Neuronal stem cell (in vitro differentiated cells): ENCODE measurements at regions not wholly inside any gene's neighbourhood (a gene's known extent, or its start where the extent isn't known, plus 50 kb on each side); places are given as distances from the start of the nearest gene placed in this dataset.

Experiments used
- DNase-seq: peaks from one replicate; pipeline ENCODE4 v3.0.0-alpha.2; 2013; ENCODE audit warnings: low spot score
- H2AFZ ChIP-seq: one replicate; pipeline ENCODE4 v1.6.1; 2013; ENCODE audit warnings: mild to moderate bottlenecking, low read length, inconsistent platforms
- H2AK5ac ChIP-seq: 2 replicates; pipeline ENCODE4 v1.6.1; 2013; ENCODE audit warnings: low read depth, mild to moderate bottlenecking, inconsistent platforms, low read length, moderate library complexity, mixed read lengths
- H2BK120ac ChIP-seq: 2 replicates; pipeline ENCODE4 v1.6.1; 2013; ENCODE audit warnings: low read depth, mild to moderate bottlenecking, inconsistent platforms, low read length, moderate library complexity, mixed read lengths
- H2BK12ac ChIP-seq: one replicate; pipeline ENCODE4 v1.6.1; 2013; ENCODE audit warnings: low read length, inconsistent platforms
- H2BK15ac ChIP-seq: 2 replicates; pipeline ENCODE4 v1.6.1; 2013; ENCODE audit warnings: mild to moderate bottlenecking, low read length, inconsistent platforms, mixed read lengths
- H2BK5ac ChIP-seq: one replicate; pipeline ENCODE4 v1.6.1; 2013; ENCODE audit warnings: inconsistent platforms, mild to moderate bottlenecking, low read length, moderate library complexity
- H3K14ac ChIP-seq: one replicate; pipeline ENCODE4 v1.6.1; 2013; ENCODE audit warnings: low read length, inconsistent platforms
- H3K18ac ChIP-seq: 2 replicates; pipeline ENCODE4 v1.6.1; 2013; ENCODE audit warnings: low read length, inconsistent platforms
- H3K23ac ChIP-seq: 2 replicates; pipeline ENCODE4 v1.6.1; 2013; ENCODE audit warnings: low read depth, mild to moderate bottlenecking, mixed read lengths, low read length, inconsistent platforms; ENCODE audit not compliant: poor library complexity
- H3K27ac ChIP-seq: replicated peaks from 3 replicates; pipeline ENCODE4 v1.5.1; 2013; ENCODE audit warnings: low read length, inconsistent platforms
- H3K27me3 ChIP-seq, 3 experiments: 2 replicates each; pipeline ENCODE4 v1.6.1; 2013; ENCODE audit warnings: low read length in 3 of 3, mild to moderate bottlenecking in 2 of 3, inconsistent platforms in 1 of 3, low read depth in 1 of 3, mixed read lengths in 1 of 3, moderate library complexity in 1 of 3; ENCODE audit not compliant: control insufficient read depth in 3 of 3, insufficient read depth in 3 of 3
- H3K36me3 ChIP-seq, 2 donors: replicated peaks in 1 of 2; 2 replicates each; pipeline ENCODE4 v1.6.1; 2013; ENCODE audit warnings: low read length in 2 of 2; ENCODE audit not compliant: control insufficient read depth in 2 of 2, insufficient read depth in 2 of 2
- H3K4ac ChIP-seq: 2 replicates; pipeline ENCODE4 v1.6.1; 2013; ENCODE audit warnings: inconsistent platforms, mild to moderate bottlenecking, low read length, moderate library complexity
- H3K4me1 ChIP-seq, 2 donors: 1 replicate in 1 of 2; 2 replicates in 1 of 2; pipeline ENCODE4 v1.6.1; 2013; ENCODE audit warnings: low read length in 2 of 2, low read depth in 1 of 2; ENCODE audit not compliant: control insufficient read depth in 2 of 2, insufficient read depth in 1 of 2
- H3K4me2 ChIP-seq: one replicate; pipeline ENCODE4 v1.6.1; 2013; ENCODE audit warnings: mild to moderate bottlenecking, low read length, inconsistent platforms; ENCODE audit not compliant: insufficient read depth, poor library complexity, severe bottlenecking
- H3K4me3 ChIP-seq, 2 donors: 2 replicates each; pipeline ENCODE4 v1.5.1; 2013; ENCODE audit warnings: low read length in 2 of 2, mild to moderate bottlenecking in 2 of 2, inconsistent platforms in 1 of 2, moderate library complexity in 1 of 2
- H3K79me1 ChIP-seq: one replicate; pipeline ENCODE4 v1.6.1; 2013; ENCODE audit warnings: low read depth, mild to moderate bottlenecking, inconsistent platforms, low read length, moderate library complexity
- H3K9ac ChIP-seq: one replicate; pipeline ENCODE4 v1.6.1; 2013; ENCODE audit warnings: mild to moderate bottlenecking, low read depth, low read length, inconsistent platforms; ENCODE audit not compliant: poor library complexity
- H3K9me3 ChIP-seq, 2 donors: replicated peaks in 1 of 2; 2 replicates each; pipeline versions ENCODE3 to v1.6.1; 2013; ENCODE audit warnings: low read length in 2 of 2, mild to moderate bottlenecking in 2 of 2, inconsistent platforms in 1 of 2, low read depth in 1 of 2, mixed read lengths in 1 of 2, moderate library complexity in 1 of 2; ENCODE audit not compliant: control insufficient read depth in 2 of 2, insufficient read depth in 1 of 2
- H4K8ac ChIP-seq: one replicate; pipeline ENCODE4 v1.6.1; 2013; ENCODE audit warnings: low read depth, mild to moderate bottlenecking, inconsistent platforms, low read length, moderate library complexity
- H4K91ac ChIP-seq: one replicate; pipeline ENCODE4 v1.6.1; 2013; ENCODE audit warnings: low read length, low read depth, mild to moderate bottlenecking, inconsistent platforms; ENCODE audit not compliant: poor library complexity
- WGBS, 2 donors: extraction: QIAGEN DNeasy Blood & Tissue Kit; methylation state at CpG; one replicate each; pipeline ENCODE4 v1.1.7; 2013; ENCODE audit warnings: missing lambda C conversion rate in 2 of 2, mixed read lengths in 1 of 2; ENCODE audit not compliant: insufficient read length in 2 of 2, insufficient replicate concordance in 1 of 2; ENCODE audit errors: extremely low coverage in 2 of 2; 5-methylcytosine and 5-hydroxymethylcytosine counted together

DNA sequence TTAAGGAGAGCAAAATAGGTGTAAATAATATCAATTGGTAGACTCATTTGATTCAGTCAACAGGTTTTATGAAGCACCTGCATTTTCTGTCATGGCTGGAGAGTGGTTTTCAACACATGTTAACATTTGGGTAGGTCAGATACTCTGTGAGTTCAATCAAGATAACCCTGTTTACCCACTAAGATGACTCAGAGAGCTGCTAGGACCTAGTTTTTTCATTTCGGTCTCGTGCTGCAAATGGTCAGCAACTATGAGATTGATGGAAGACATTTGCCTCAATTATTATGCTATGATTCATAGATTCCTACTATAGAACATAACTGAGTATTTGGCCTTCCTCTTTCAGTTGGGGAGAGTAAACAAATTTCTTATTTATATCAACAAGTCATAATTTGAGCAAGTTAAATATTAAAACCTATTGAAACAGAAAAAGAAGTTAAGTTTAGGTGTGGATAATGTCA is 391.4 kb upstream of the CITED2 start:
- Histone ChIP-seq H3K27ac (no peak overlapping the region), H3K27me3 (no peaks in the 10 kb centered on the region), H2BK15ac (no peak overlapping the region), H2BK5ac (no peak overlapping the region), H3K14ac (no peak overlapping the region), H2BK120ac (no peak overlapping the region), H2AK5ac (no peak overlapping the region), H2AFZ (no peak overlapping the region), H3K4ac (no peak overlapping the region), H4K91ac (no peak overlapping the region), H3K9ac (no peak overlapping the region), H3K4me2 (no peak overlapping the region), H3K36me3 (no peaks in the 10 kb centered on the region), H4K8ac (no peak overlapping the region), H3K4me3 (no peak overlapping the region), H3K23ac (no peak overlapping the region), H3K18ac (no peak overlapping the region), H3K4me1 (peaks cover 5 to 9% of the 10 kb centered on the region in 2 donors), H3K9me3 (no peaks in the 10 kb centered on the region), H3K79me1 (no peaks in the 10 kb centered on the region), H2BK12ac (no peak overlapping the region)
- DNase-seq, result no peak
- WGBS, 2 donors, result no CpG with 5 or more reads among the region's 2 CpGs

DNA sequence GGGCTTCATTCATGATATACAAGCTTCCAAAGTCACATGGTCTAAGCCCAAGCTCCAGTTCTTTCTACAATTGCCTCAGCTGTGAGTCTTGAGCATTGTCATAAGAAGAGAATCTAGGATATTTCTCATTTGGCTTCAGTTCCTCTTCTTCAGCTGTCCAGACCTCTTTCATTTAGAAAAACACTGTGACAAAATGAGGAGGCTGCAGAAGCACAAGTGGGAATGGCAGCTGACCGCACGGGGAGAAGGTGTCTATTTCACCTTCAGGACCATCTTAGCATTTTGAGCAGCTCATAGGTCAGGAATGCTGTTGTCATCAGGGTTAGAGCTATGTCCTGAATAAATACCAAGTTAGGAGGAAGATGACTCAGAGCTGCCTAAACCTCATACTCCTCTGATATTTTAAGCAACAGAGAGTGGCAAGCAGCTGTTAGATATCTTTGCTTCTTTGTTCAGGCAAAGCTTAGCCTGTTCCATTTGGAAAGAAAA is 390.1 kb upstream of the CITED2 start:
- no peak overlapping the region for H3K23ac ChIP-seq
- no peak overlapping the region for H2AK5ac ChIP-seq
- no peak overlapping the region for H3K9ac ChIP-seq
- no peaks in the 10 kb centered on the region for H3K9me3 ChIP-seq
- H2BK5ac ChIP-seq, result no peak overlapping the region
- no peak for DNase-seq
- H2BK12ac ChIP-seq, result no peak overlapping the region
- no peak overlapping the region for H3K4me2 ChIP-seq
- H3K4me1 ChIP-seq, result peaks cover 7 to 9% of the 10 kb centered on the region in 2 donors
- WGBS, 2 donors, result no CpG with 5 or more reads among the region's 2 CpGs
- no peaks in the 10 kb centered on the region for H3K27me3 ChIP-seq
- H3K4ac ChIP-seq, result no peak overlapping the region
- H4K8ac ChIP-seq, result no peak overlapping the region
- H2BK15ac ChIP-seq, result no peak overlapping the region
- H3K36me3 ChIP-seq, result no peaks in the 10 kb centered on the region
- no peak overlapping the region for H2BK120ac ChIP-seq
- H3K4me3 ChIP-seq, result no peak overlapping the region
- no peak overlapping the region for H3K27ac ChIP-seq
- H3K79me1 ChIP-seq, result no peaks in the 10 kb centered on the region
- no peak overlapping the region for H3K14ac ChIP-seq
- H3K18ac ChIP-seq, result no peak overlapping the region
- H2AFZ ChIP-seq, result peak overlapping the region; percentile 68
- no peak overlapping the region for H4K91ac ChIP-seq

- no peak for DNase-seq
- no peak overlapping the region for H2BK15ac ChIP-seq
- H3K4me2 ChIP-seq, result no peak overlapping the region
- H4K8ac ChIP-seq, result no peak overlapping the region
- no peaks in the 10 kb centered on the region for H3K27me3 ChIP-seq
- H3K4me1 ChIP-seq, result peaks cover 7 to 9% of the 10 kb centered on the region in 2 donors
- H3K27ac ChIP-seq, result no peak overlapping the region
- no peak overlapping the region for H3K9ac ChIP-seq
- no peaks in the 10 kb centered on the region for H3K79me1 ChIP-seq
- H3K23ac ChIP-seq, result no peak overlapping the region
- no peak overlapping the region for H2AFZ ChIP-seq
- no peak overlapping the region for H4K91ac ChIP-seq
- no peak overlapping the region for H2BK120ac ChIP-seq
- H2BK5ac ChIP-seq, result no peak overlapping the region
- no CpG with 5 or more reads among the region's 4 CpGs for WGBS, 2 donors
- H3K4ac ChIP-seq, result no peak overlapping the region
- no peaks in the 10 kb centered on the region for H3K9me3 ChIP-seq
- H2AK5ac ChIP-seq, result no peak overlapping the region
- no peak overlapping the region for H3K4me3 ChIP-seq
- H3K36me3 ChIP-seq, result no peaks in the 10 kb centered on the region
- no peak overlapping the region for H3K14ac ChIP-seq
- no peak overlapping the region for H2BK12ac ChIP-seq
- H3K18ac ChIP-seq, result no peak overlapping the region
Measured at GRCh38 chr6:139763468-139764210, 389.2 kb upstream of the CITED2 start.

- no peak overlapping the region for H2BK5ac ChIP-seq
- no peaks in the 10 kb centered on the region for H3K79me1 ChIP-seq
- DNase-seq, result no peak
- H3K27me3 ChIP-seq, result no peaks in the 10 kb centered on the region
- H3K23ac ChIP-seq, result no peak overlapping the region
- H2BK15ac ChIP-seq, result no peak overlapping the region
- H3K27ac ChIP-seq, result no peak overlapping the region
- H2AK5ac ChIP-seq, result no peak overlapping the region
- no peak overlapping the region for H4K8ac ChIP-seq
- peak overlapping the region; percentile 52 for H2AFZ ChIP-seq
- no peaks in the 10 kb centered on the region for H3K9me3 ChIP-seq
- H3K14ac ChIP-seq, result no peak overlapping the region
- H3K36me3 ChIP-seq, result no peaks in the 10 kb centered on the region
- no peak overlapping the region for H3K9ac ChIP-seq
- H3K18ac ChIP-seq, result no peak overlapping the region
- WGBS, 2 donors, result no CpG with 5 or more reads among the region's 4 CpGs
- H4K91ac ChIP-seq, result no peak overlapping the region
- H3K4me1 ChIP-seq, result peaks cover 7 to 9% of the 10 kb centered on the region in 2 donors
- no peak overlapping the region for H3K4ac ChIP-seq
- no peak overlapping the region for H2BK12ac ChIP-seq
- no peak overlapping the region for H3K4me3 ChIP-seq
- no peak overlapping the region for H2BK120ac ChIP-seq
- no peak overlapping the region for H3K4me2 ChIP-seq
Measured at GRCh38 chr6:139762587-139763031, 388.2 kb upstream of the CITED2 start.
